WTC11 (cell line): ENCODE measurements at regions not wholly inside any gene's neighbourhood (a gene's known extent, or its start where the extent isn't known, plus 50 kb on each side); places are given as distances from the start of the nearest gene placed in this dataset.

Source experiments
- ESRRA ChIP-seq: sonication (generic); formaldehyde crosslinking; IDR thresholded peaks from 2 replicates; pipeline ENCODE4 v1.8.1; 2022; ENCODE audit warnings: mild to moderate bottlenecking, missing genetic modification reagents, borderline replicate concordance
- FOXP4 ChIP-seq: sonication (generic); formaldehyde crosslinking; IDR thresholded peaks from 2 replicates; pipeline ENCODE4 v1.8.0; 2022; ENCODE audit warnings: mild to moderate bottlenecking, missing genetic modification reagents
- GRHL2 ChIP-seq: fragments of 250-450 bp; sonication (Bioruptor Pico); IDR thresholded peaks from 2 replicates; pipeline ENCODE4 v1.8.0; 2022; ENCODE audit warnings: mild to moderate bottlenecking, moderate library complexity; ENCODE audit not compliant: insufficient replicate concordance, severe bottlenecking
- IRF2 ChIP-seq: sonication (generic); formaldehyde crosslinking; IDR thresholded peaks from 2 replicates; pipeline ENCODE4 v1.8.0; 2022; ENCODE audit warnings: low read depth, missing genetic modification reagents, borderline replicate concordance
- MYBL2 ChIP-seq: sonication (generic); formaldehyde crosslinking; IDR thresholded peaks from 2 replicates; pipeline ENCODE4 v1.8.1; 2023; ENCODE audit warnings: mild to moderate bottlenecking, moderate library complexity, missing genetic modification reagents
- NR1H2 ChIP-seq: sonication (generic); formaldehyde crosslinking; IDR thresholded peaks from 2 replicates; pipeline ENCODE4 v1.9.0; 2021; ENCODE audit warnings: mild to moderate bottlenecking, moderate library complexity, missing genetic modification reagents
- SMAD3 ChIP-seq: sonication (generic); formaldehyde crosslinking; IDR thresholded peaks from 2 replicates; pipeline ENCODE4 v1.8.0; 2022; ENCODE audit warnings: missing genetic modification reagents, mild to moderate bottlenecking, borderline replicate concordance
- SP1 ChIP-seq: sonication (generic); formaldehyde crosslinking; conservative IDR thresholded peaks from 2 replicates; pipeline ENCODE4 v1.8.1; 2022; ENCODE audit warnings: missing genetic modification reagents
- STAT6 ChIP-seq: sonication (generic); formaldehyde crosslinking; conservative IDR thresholded peaks from 2 replicates; pipeline ENCODE4 v1.8.1; 2023; ENCODE audit warnings: mild to moderate bottlenecking, low read depth, missing genetic modification reagents, moderate library complexity
- TF ChIP-seq, protein P1 (sequence below): fragments of 200-600 bp; IDR thresholded peaks from 2 replicates; pipeline ENCODE4 v1.8.0; 2022; ENCODE audit warnings: antibody characterized with exemption
- TF ChIP-seq, protein P2 (sequence below): sonication (generic); formaldehyde crosslinking; IDR thresholded peaks from 2 replicates; pipeline ENCODE4 v1.8.1; 2022; ENCODE audit warnings: low read depth, missing genetic modification reagents, borderline replicate concordance
- TF ChIP-seq, protein P3 (sequence below): sonication (generic); formaldehyde crosslinking; IDR thresholded peaks from 2 replicates; pipeline ENCODE4 v1.8.1; 2022; ENCODE audit warnings: low read depth, mild to moderate bottlenecking, moderate library complexity, missing genetic modification reagents, borderline replicate concordance

GRCh38 chr15:92277776-92278175, 115.9 kb upstream of the ST8SIA2 start:
- TF ChIP-seq, protein P1, sequence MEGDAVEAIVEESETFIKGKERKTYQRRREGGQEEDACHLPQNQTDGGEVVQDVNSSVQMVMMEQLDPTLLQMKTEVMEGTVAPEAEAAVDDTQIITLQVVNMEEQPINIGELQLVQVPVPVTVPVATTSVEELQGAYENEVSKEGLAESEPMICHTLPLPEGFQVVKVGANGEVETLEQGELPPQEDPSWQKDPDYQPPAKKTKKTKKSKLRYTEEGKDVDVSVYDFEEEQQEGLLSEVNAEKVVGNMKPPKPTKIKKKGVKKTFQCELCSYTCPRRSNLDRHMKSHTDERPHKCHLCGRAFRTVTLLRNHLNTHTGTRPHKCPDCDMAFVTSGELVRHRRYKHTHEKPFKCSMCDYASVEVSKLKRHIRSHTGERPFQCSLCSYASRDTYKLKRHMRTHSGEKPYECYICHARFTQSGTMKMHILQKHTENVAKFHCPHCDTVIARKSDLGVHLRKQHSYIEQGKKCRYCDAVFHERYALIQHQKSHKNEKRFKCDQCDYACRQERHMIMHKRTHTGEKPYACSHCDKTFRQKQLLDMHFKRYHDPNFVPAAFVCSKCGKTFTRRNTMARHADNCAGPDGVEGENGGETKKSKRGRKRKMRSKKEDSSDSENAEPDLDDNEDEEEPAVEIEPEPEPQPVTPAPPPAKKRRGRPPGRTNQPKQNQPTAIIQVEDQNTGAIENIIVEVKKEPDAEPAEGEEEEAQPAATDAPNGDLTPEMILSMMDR: no peak
- TF ChIP-seq FOXP4 (CRISPR knock-in tag) (no peak), ESRRA (CRISPR knock-in tag) (no peak), NR1H2 (CRISPR knock-in tag) (no peak), SMAD3 (CRISPR knock-in tag) (no peak), STAT6 (no peak), IRF2 (CRISPR knock-in tag) (no peak), SP1 (CRISPR knock-in tag) (no peak), MYBL2 (CRISPR knock-in tag) (no peak), GRHL2 (no peak)
- TF ChIP-seq, protein P2, sequence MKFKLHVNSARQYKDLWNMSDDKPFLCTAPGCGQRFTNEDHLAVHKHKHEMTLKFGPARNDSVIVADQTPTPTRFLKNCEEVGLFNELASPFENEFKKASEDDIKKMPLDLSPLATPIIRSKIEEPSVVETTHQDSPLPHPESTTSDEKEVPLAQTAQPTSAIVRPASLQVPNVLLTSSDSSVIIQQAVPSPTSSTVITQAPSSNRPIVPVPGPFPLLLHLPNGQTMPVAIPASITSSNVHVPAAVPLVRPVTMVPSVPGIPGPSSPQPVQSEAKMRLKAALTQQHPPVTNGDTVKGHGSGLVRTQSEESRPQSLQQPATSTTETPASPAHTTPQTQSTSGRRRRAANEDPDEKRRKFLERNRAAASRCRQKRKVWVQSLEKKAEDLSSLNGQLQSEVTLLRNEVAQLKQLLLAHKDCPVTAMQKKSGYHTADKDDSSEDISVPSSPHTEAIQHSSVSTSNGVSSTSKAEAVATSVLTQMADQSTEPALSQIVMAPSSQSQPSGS: no peak
- TF ChIP-seq, protein P3, sequence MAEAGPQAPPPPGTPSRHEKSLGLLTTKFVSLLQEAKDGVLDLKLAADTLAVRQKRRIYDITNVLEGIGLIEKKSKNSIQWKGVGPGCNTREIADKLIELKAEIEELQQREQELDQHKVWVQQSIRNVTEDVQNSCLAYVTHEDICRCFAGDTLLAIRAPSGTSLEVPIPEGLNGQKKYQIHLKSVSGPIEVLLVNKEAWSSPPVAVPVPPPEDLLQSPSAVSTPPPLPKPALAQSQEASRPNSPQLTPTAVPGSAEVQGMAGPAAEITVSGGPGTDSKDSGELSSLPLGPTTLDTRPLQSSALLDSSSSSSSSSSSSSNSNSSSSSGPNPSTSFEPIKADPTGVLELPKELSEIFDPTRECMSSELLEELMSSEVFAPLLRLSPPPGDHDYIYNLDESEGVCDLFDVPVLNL (CRISPR knock-in tag): no peak
